ENCODE measurements at regions not wholly inside any gene's neighbourhood (a gene's known extent, or its start where the extent isn't known, plus 50 kb on each side); places are given as distances from the start of the nearest gene placed in this dataset.

GRCh38 chr4:35464964-35465528 is 779.3 kb downstream of the ARAP2 start:
- TF ChIP-seq CTCF (IDR thresholded peaks at IDR 0.05) (no peak), SIN3A (IDR thresholded peaks at IDR 0.05; ENCODE audit: borderline replicate concordance, insufficient read depth, low read depth, low read length) (no peak), POLR2AphosphoS5 (IDR thresholded peaks at IDR 0.05; ENCODE audit: low read depth, low read length) (no peak)

Measured in Panc1 (cell line).